Fibroblast of skin of left quadriceps (primary cell): ENCODE measurements at regions not wholly inside any gene's neighbourhood (a gene's known extent, or its start where the extent isn't known, plus 50 kb on each side); places are given as distances from the start of the nearest gene placed in this dataset.

Source experiments
- DNase-seq, 2 experiments: peaks; one replicate each; pipeline ENCODE4 v3.0.0-alpha.2; 2013; ENCODE audit warnings: low read depth in 2 of 2

DNA sequence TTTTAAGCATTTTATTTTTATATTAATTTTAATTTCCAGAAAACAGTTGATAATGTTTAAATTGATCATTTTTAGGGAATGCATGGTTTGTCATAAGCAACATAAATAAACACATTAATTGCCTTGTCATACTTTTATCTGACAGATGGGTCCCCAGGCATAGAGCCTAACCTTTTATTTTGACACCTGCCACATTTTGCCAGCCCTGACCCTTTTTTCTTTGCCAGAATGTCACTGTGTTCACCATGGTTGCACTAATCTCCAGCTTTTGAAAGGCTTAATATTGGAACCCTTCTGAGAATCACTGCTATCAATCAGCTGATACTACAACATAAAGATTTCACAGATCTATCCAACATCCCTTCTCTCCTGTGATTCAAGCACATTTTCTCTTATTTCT is 56.0 kb upstream of the DPYD start:
- DNase-seq, result no peak
